Astrocyte (in vitro differentiated cells and primary cell): ENCODE measurements at regions not wholly inside any gene's neighbourhood (a gene's known extent, or its start where the extent isn't known, plus 50 kb on each side); places are given as distances from the start of the nearest gene placed in this dataset.

ENCODE experiments used
- DNase-seq: peaks from one replicate; pipeline ENCODE4 v3.0.0-alpha.2; 2010; ENCODE audit warnings: low read depth
- FAIRE-seq: peaks from 2 replicates; lab custom pipeline; 2011; peaks lifted over from hg19 to GRCh38; lab: Jason Lieb, UNC
- H2AFZ ChIP-seq: 2 replicates; pipeline ENCODE4 v1.6.0; 2012; ENCODE audit warnings: low read depth, low read length, inconsistent platforms
- H3K27ac ChIP-seq: 2 replicates; pipeline ENCODE4 v1.5.1; 2011; ENCODE audit warnings: low read depth, low read length, inconsistent platforms
- H3K27me3 ChIP-seq: 2 replicates; pipeline ENCODE4 v1.6.0; 2011; ENCODE audit warnings: low read length, inconsistent platforms; ENCODE audit not compliant: insufficient read depth
- H3K36me3 ChIP-seq: 2 replicates; pipeline ENCODE4 v1.5.1; 2011; ENCODE audit warnings: low read length, inconsistent platforms; ENCODE audit not compliant: insufficient read depth
- H3K4me1 ChIP-seq: 2 replicates; pipeline ENCODE4 v1.5.1; 2011; ENCODE audit warnings: low read length, inconsistent platforms; ENCODE audit not compliant: insufficient read depth
- H3K4me2 ChIP-seq: 2 replicates; pipeline ENCODE4 v1.6.0; 2012; ENCODE audit warnings: low read length, inconsistent platforms
- H3K4me3 ChIP-seq: 2 replicates; pipeline ENCODE4 v1.5.1; 2011; ENCODE audit warnings: low read depth, mild to moderate bottlenecking, low read length, inconsistent platforms; ENCODE audit not compliant: insufficient read depth
- H3K79me2 ChIP-seq: 2 replicates; pipeline ENCODE4 v1.6.0; 2012; ENCODE audit warnings: mild to moderate bottlenecking, low read length, inconsistent platforms; ENCODE audit not compliant: insufficient read depth
- H3K9ac ChIP-seq: 2 replicates; pipeline ENCODE4 v1.6.0; 2012; ENCODE audit warnings: mild to moderate bottlenecking, low read length, inconsistent platforms
- H3K9me3 ChIP-seq: 2 replicates; pipeline ENCODE4 v1.5.1; 2012; ENCODE audit warnings: low read depth, mild to moderate bottlenecking, low read length, inconsistent platforms; ENCODE audit not compliant: insufficient read depth
- H4K20me1 ChIP-seq: 2 replicates; pipeline ENCODE4 v1.6.0; 2012; ENCODE audit warnings: low read length, inconsistent platforms; ENCODE audit not compliant: insufficient read depth
- H3K27ac Mint-ChIP-seq: one replicate; pipeline ENCODE4 v1.8.0; 2021; ENCODE audit warnings: mild to moderate bottlenecking, mixed read lengths; ENCODE audit not compliant: unreplicated experiment
- H3K27me3 Mint-ChIP-seq: one replicate; pipeline ENCODE4 v1.8.0; 2021; ENCODE audit warnings: low read depth, mixed read lengths; ENCODE audit not compliant: unreplicated experiment
- H3K36me3 Mint-ChIP-seq: one replicate; pipeline ENCODE4 v1.8.0; 2021; ENCODE audit warnings: low read depth, mixed read lengths; ENCODE audit not compliant: unreplicated experiment
- H3K4me1 Mint-ChIP-seq: one replicate; pipeline ENCODE4 v1.8.0; 2021; ENCODE audit warnings: low read depth, mixed read lengths; ENCODE audit not compliant: unreplicated experiment
- H3K4me3 Mint-ChIP-seq: one replicate; pipeline ENCODE4 v1.8.0; 2021; ENCODE audit warnings: mild to moderate bottlenecking, moderate library complexity, mixed read lengths; ENCODE audit not compliant: unreplicated experiment
- H3K9me3 Mint-ChIP-seq: one replicate; pipeline ENCODE4 v1.8.0; 2021; ENCODE audit warnings: mild to moderate bottlenecking, mixed read lengths; ENCODE audit not compliant: unreplicated experiment
- EZH2 ChIP-seq: IDR thresholded peaks from 2 replicates; pipeline ENCODE4 v1.6.1; 2012; ENCODE audit warnings: mild to moderate bottlenecking, low read length, inconsistent platforms; ENCODE audit not compliant: insufficient read depth
- TF ChIP-seq, protein P1 (sequence below): IDR thresholded peaks from 2 replicates; pipeline ENCODE4 v1.5.1; 2011; ENCODE audit warnings: low read depth, mild to moderate bottlenecking, inconsistent platforms, low read length, moderate library complexity; ENCODE audit not compliant: insufficient read depth

DNA sequence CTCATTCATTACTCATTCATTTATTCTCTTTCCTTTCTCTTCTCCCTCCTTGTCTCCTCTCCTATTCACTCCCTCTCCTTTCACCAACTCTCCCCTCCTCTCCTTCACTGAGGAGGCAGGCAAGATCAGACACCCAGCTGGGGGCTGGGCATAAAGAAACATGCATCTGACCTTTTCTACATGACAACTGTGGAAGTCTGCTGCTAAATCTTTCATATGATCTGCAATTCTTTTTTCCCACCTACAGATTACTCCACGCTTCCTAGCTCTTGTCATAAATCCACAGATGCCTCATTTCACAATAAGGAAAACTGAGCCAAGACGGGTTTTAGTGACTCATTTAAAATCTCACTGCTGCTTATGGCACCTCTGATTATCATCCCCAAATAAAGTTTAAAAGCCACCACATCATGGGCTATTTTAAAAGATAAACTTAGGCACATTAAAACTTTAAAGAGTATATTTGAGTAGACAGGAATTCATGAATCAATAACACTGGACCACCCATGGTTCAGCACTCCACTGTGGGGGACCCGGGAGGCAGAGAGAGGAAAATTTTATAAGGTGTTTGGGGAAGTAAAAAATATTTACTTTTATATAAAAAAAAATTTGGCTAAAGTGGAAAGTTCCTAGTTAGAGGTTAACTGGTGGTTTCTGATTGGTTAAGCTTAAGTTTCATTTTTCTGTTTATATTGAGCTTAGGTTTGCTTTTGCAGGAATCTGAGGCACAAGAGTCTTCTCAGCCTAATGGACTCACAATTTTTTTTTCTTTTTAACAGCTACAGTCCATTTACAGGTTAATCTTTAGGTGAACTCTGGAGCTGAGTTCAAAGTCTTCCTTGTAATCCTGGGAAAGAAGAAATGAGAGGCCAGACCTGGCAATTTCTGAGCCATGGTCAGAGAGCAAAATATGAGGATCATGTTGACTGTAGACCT is 55.8 kb upstream of the DNAH14 start:
- no peaks in the 10 kb centered on the region for H3K36me3 ChIP-seq
- DNase-seq (peak; percentile 65), FAIRE-seq (no peak)
- H3K27me3 ChIP-seq, result peaks cover 5% of the 10 kb centered on the region
- TF ChIP-seq, protein P1, sequence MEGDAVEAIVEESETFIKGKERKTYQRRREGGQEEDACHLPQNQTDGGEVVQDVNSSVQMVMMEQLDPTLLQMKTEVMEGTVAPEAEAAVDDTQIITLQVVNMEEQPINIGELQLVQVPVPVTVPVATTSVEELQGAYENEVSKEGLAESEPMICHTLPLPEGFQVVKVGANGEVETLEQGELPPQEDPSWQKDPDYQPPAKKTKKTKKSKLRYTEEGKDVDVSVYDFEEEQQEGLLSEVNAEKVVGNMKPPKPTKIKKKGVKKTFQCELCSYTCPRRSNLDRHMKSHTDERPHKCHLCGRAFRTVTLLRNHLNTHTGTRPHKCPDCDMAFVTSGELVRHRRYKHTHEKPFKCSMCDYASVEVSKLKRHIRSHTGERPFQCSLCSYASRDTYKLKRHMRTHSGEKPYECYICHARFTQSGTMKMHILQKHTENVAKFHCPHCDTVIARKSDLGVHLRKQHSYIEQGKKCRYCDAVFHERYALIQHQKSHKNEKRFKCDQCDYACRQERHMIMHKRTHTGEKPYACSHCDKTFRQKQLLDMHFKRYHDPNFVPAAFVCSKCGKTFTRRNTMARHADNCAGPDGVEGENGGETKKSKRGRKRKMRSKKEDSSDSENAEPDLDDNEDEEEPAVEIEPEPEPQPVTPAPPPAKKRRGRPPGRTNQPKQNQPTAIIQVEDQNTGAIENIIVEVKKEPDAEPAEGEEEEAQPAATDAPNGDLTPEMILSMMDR, result no peak
- TF ChIP-seq EZH2, result no peak
- no peaks in the 10 kb centered on the region for H3K9me3 ChIP-seq
- Mint-ChIP-seq H3K4me1 (peaks cover 5% of the 10 kb centered on the region), H3K9me3 (peaks cover 2% of the 10 kb centered on the region), H3K27me3 (peaks cover 2% of the 10 kb centered on the region), H3K36me3 (no peaks in the 10 kb centered on the region), H3K4me3 (no peak overlapping the region), H3K27ac (no peak overlapping the region)
- no peak overlapping the region for H3K4me3 ChIP-seq
- no peak overlapping the region for H3K9ac ChIP-seq
- peak overlapping the region; percentile 35 for H3K4me2 ChIP-seq
- no peaks in the 10 kb centered on the region for H3K4me1 ChIP-seq
- H4K20me1 ChIP-seq, result no peaks in the 10 kb centered on the region
- no peak overlapping the region for H3K27ac ChIP-seq
- no peaks in the 10 kb centered on the region for H3K79me2 ChIP-seq
- no peak overlapping the region for H2AFZ ChIP-seq

DNA sequence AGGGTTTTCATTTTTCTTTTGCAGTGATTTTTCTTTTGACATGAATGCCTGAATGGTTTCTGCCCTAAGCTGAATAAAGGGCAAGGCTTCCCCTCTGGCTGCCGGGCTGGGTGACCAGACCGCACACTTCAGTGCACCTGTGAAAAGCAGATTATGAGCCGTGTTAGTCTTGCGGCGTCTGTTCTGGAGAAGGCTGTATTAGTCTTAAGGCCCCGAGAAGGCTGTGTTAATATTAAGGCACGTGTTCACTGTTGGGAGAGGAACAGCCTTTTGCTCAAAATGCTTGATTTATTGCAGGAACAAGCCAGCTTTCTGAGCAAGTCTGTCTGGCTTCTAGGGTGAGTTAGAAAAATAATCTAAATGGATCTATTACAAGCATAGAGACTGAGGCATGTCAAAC is 54.7 kb upstream of the DNAH14 start:
- no peaks in the 10 kb centered on the region for H3K36me3 Mint-ChIP-seq
- no peak overlapping the region for H2AFZ ChIP-seq
- no peak for DNase-seq

More for the DNA sequence above, 54.7 kb upstream of the DNAH14 start:
- H3K4me2 ChIP-seq, result no peak overlapping the region
- TF ChIP-seq, protein P1, result no peak
- TF ChIP-seq EZH2, result no peak
- Mint-ChIP-seq H3K9me3 (peaks cover 2% of the 10 kb centered on the region), H3K4me3 (no peak overlapping the region), H3K27ac (peak overlapping the region; percentile 19), H3K27me3 (peaks cover 2% of the 10 kb centered on the region), H3K4me1 (peaks cover 12% of the 10 kb centered on the region)
- no peaks in the 10 kb centered on the region for H3K4me1 ChIP-seq
- no peaks in the 10 kb centered on the region for H4K20me1 ChIP-seq
- no peak overlapping the region for H3K4me3 ChIP-seq
- H3K27ac ChIP-seq, result no peak overlapping the region
- no peak for FAIRE-seq
- peaks cover 5% of the 10 kb centered on the region for H3K27me3 ChIP-seq
- H3K9me3 ChIP-seq, result no peaks in the 10 kb centered on the region
- H3K9ac ChIP-seq, result no peak overlapping the region
- no peaks in the 10 kb centered on the region for H3K79me2 ChIP-seq
- H3K36me3 ChIP-seq, result no peaks in the 10 kb centered on the region
